HL-60 (cell line): ENCODE measurements at regions not wholly inside any gene's neighbourhood (a gene's known extent, or its start where the extent isn't known, plus 50 kb on each side); places are given as distances from the start of the nearest gene placed in this dataset.

Experiments used
- POLR2AphosphoS5 ChIP-seq: IDR thresholded peaks from 2 replicates; pipeline ENCODE4 v1.6.1; 2012; ENCODE audit warnings: low read depth
- TF ChIP-seq, protein P1 (sequence below): IDR thresholded peaks from one replicate; pipeline ENCODE4 v1.5.1; 2011; ENCODE audit warnings: low read length, control low read depth, inconsistent platforms; ENCODE audit not compliant: insufficient read depth

DNA sequence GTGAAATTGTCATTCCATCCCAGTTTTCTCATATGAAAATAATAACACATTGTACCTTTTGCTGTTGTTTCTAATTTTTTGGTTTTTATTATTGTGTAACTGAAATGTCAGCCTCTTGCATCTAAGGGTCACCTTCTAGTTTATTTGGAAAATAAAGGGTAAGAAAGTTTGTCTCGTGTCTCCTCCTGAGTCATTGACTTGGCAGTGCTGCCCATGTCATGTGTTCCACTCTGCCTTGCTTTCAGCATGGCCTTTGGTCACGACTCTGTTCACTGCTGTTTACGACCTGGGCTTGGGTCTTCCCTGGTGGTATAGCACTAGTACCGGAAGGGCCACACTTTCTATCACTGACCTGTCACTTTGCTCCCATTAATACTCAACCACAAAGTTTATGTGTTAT lies 171.4 kb upstream of the RSPO3 start:
- TF ChIP-seq, protein P1, sequence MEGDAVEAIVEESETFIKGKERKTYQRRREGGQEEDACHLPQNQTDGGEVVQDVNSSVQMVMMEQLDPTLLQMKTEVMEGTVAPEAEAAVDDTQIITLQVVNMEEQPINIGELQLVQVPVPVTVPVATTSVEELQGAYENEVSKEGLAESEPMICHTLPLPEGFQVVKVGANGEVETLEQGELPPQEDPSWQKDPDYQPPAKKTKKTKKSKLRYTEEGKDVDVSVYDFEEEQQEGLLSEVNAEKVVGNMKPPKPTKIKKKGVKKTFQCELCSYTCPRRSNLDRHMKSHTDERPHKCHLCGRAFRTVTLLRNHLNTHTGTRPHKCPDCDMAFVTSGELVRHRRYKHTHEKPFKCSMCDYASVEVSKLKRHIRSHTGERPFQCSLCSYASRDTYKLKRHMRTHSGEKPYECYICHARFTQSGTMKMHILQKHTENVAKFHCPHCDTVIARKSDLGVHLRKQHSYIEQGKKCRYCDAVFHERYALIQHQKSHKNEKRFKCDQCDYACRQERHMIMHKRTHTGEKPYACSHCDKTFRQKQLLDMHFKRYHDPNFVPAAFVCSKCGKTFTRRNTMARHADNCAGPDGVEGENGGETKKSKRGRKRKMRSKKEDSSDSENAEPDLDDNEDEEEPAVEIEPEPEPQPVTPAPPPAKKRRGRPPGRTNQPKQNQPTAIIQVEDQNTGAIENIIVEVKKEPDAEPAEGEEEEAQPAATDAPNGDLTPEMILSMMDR = no peak
- no peak for TF ChIP-seq POLR2AphosphoS5
